ENCODE measurements at regions not wholly inside any gene's neighbourhood (a gene's known extent, or its start where the extent isn't known, plus 50 kb on each side); places are given as distances from the start of the nearest gene placed in this dataset.

DNA sequence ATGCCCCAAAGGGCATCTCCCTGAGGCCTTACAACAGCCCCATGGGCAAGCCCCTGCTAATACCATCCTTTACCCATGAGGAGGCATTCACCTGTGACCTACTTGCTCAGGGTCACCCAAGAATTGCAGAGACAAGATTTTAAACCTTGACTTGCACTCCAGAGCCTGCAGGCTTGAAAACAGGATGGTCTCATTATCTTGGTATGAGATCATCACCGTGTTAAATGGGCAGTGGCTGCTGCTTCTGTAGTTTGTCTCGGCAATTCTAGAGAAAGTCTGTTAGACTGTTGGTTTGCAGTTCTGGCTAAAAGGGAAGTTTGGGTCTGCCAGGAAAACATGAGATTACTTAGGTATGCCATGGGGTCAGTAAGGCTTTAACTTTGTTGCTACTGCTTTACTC, 698.9 kb downstream of the GALR1 start:
- DNase-seq: no peak

DNA sequence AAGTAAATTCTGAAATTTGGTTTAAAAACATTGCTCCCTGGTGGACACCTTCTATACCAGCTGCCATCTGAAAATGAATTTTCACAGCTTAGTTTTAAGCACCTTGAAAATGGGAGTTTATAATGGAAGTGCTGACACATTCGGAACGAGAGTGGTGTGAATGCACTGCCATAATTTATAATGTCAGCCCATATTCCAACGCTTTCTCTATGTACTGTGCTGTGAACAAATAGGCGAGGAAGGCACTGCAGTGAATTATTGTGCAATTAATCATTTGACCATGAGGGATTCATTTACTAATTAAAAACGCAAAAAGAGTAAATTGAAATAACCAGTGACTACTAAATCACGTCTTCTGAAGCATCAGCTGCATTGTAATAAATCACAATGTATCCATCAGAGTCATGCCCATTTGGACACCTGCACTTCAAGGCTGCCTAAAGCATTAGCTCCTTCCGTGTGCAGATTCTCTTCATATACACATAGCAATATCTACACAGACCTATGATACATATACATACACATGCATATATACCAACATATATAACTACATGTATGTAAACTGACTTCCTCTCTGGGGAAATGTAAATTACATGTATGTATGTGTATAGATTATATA, 699.8 kb downstream of the GALR1 start:
- DNase-seq: no peak

GRCh38 chr18:77959248-77959647, 709.6 kb downstream of the GALR1 start:
- DNase-seq: no peak

DNA sequence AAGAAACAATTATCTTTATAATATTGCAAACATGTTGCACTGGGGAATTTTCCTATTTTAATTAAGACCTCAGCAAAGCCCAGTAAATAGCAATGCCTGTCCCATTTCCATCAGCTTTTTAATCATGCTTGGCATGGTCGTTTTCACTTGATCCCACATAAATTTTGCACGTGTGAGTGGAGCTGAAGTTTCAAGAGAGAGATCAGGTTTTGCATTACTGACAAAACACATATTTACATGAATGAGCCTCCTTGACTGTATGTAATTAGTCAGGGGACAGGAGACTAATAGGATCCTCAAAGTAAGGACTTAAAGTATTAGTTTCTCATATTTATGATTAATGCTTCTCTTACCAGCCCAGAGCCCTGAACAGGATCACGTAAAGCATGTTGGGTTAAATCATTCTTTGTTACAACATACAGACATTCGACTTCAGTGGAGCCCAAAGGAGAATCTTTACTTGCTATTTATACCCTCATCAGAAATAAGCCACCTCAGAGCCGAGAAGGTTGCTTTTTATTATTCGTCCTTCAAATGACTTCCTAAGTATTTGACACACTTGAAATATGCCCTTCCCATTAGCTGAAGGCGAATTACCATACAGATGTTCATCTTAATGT, 711.3 kb downstream of the GALR1 start:
- DNase-seq: no peak

DNA sequence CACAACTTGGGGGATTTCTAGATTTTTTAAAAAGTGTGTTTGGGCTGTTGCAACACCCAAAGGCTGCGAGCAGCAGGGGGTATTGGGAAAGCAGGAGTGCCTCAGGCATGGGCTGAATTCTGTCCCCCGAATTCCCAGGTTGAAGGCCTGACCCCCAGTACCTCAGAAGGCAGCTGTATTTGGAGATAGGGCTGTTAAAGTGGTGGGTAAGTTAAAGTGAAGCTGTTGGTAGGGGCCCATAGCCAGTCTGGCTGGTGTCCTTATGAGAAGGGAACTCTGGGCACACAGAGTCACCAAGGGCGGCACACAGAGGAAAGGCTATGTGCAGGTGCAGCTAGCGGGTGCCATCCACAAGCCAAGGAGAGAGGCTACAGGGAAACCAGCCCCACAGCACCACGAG, 717.4 kb downstream of the GALR1 start:
- DNase-seq: no peak

- DNase-seq: no peak
Measured at GRCh38 chr18:77967791-77968190, 718.1 kb downstream of the GALR1 start.

GRCh38 chr18:77969972-77970371, 720.3 kb downstream of the GALR1 start:
- DNase-seq: no peak

- no peak for DNase-seq
Measured at GRCh38 chr18:77970814-77971213, 721.2 kb downstream of the GALR1 start.

DNA sequence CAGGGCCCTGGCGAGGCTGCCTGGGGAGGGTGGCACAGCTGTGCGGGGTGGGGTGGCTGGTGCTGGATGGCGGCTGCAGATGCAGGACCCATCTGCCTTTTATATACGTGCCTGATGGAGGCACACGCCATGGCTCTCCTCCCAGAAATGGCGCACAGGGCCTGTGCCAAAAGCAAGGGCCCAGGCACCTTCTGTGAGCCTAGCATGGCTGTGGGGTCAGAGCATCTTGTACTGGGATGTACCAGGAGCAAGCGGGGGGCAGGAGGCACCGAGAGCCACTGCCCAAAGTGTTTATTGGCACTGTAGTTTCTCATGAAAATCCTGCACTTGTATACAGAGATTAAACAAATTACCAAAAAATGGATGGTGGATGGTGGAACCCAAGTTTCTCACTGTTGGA, 724.1 kb downstream of the GALR1 start:
- no peak for DNase-seq

DNA sequence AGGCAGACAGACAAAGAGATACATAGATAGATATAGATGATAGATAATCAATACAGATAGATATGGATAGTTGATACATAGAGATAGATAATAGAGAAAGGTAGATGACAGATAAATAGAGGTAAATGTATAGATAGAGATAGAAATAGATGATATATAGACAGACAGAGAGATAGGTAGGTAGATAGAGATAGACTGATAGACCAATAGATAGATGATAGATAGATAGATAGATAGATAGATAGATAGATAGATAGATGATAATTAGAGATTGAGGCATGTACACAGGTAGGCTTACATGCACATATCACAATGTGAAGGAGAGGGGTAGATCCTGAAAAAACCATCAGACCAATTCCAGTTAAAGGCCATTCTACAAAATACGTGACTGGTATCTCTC, 724.7 kb downstream of the GALR1 start:
- no peak for DNase-seq

GRCh38 chr18:77977331-77977730, 727.7 kb downstream of the GALR1 start:
- no peak for DNase-seq

DNA sequence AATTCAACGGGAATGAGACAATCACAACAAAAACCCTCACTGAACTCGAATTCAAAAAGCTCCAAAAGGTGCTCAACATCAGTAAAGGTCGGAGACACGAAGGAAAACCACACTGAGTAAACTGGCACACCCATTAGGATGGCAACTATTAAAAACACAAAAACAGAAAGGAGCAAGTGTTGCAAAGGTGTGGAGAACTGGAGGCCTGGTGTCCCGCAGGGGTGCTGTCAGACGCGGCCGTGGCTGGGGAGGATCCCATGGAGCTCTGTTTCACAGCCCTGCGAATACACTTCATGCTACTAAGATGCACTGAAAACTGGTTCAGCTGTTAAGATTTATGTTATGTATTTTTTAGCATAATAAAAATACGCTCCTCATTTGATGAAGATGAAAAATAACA, 730.6 kb downstream of the GALR1 start:
- no peak for DNase-seq

- no peak for DNase-seq
Measured at GRCh38 chr18:77981874-77982273, 732.2 kb downstream of the GALR1 start.

DNA sequence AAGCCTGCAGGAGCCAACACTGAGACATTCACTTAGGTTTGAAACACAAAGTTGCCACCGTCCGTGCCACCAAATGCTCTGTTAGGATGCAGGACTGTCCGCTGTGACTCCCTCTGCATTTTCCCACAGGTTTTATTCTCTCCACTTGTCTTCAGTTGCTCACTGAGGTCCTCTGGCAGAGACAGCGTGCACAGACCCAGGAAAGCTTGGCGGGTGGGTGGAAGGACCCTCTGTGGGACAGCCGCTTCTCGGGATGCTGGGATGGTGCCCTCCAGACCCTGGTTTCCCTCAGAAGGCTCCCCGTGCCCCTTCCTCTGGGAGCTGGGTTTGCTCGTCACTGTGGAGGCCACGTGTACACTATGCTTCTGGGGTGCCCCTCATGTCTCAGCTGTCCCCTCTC, 733.6 kb downstream of the GALR1 start:
- no peak for DNase-seq

GRCh38 chr18:77984178-77984577, 734.5 kb downstream of the GALR1 start:
- no peak for DNase-seq

DNA sequence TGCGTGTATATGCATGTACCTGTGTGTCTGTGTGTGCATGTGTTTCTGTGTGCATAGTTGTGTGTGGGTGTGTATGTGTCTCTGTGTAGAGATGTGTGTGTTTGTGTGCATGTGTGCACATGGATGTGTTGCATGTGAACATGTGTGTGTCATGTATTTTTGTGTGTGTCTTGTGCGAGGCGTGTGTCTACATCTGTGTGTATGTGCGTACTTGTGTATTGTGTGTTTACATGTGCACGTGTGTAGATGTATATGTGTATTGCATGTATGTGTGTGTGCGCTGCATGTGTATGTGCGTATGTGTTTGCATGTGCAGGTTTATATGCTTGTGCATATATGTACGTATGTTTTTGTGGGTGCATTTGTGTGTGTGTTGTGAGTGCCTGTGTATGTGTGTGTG, 735.2 kb downstream of the GALR1 start:
- DNase-seq: no peak

- no peak for DNase-seq
Measured at GRCh38 chr18:77985526-77986281, 736.1 kb downstream of the GALR1 start.

DNA sequence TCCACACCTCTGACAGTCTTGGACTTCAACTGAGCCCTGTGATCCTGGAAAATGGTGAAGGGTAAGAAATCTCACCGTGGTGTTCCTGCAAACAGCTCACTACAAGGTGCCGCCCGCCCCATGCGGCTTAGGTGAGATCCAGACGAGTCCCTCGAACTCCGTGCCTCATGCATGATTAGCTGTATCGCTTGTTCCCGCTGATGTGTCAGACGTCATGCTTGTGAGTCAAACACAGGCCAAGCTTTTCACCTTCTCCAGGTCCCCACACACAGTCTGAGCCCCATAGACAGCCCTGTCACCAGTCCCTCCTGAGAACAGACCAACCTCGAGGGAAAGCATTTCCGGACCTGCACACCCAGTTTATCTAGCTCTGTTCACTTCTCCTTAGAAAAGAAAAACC, 740.5 kb downstream of the GALR1 start:
- no peak for DNase-seq

- DNase-seq: no peak
Measured at GRCh38 chr18:77990901-77991300, 741.3 kb downstream of the GALR1 start.

- DNase-seq: no peak
Measured at GRCh38 chr18:77992057-77992456, 742.4 kb downstream of the GALR1 start.

GRCh38 chr18:77993188-77993981, 743.7 kb downstream of the GALR1 start:
- DNase-seq: no peak

DNA sequence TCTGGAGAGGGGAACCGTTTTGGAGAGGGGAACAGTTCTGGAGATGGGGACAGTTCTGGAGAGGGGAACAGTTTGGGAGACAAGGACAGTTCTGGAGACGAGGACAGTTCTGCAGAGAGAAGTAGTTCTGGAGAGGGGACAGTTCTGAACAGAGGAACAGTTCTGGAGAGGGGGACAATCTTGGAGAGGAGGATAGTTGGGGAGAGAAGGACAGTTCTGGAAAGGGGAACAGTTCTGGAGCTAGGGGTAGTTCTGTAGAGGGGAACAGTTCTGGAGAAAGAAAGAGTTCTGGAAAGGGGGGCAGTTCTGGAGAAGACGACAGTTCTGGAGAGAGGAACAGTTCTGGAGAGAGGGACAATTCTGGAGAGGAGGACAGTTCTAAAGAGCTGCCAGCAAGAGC, 745.9 kb downstream of the GALR1 start:
- no peak for DNase-seq

GRCh38 chr18:77996737-77997136, 747.1 kb downstream of the GALR1 start:
- no peak for DNase-seq

GRCh38 chr18:78001811-78002210, 752.2 kb downstream of the GALR1 start:
- DNase-seq: no peak
